ENCODE measurements at regions not wholly inside any gene's neighbourhood (a gene's known extent, or its start where the extent isn't known, plus 50 kb on each side); places are given as distances from the start of the nearest gene placed in this dataset.
A peak's percentile ranks its signal among the peaks of the same experiment; 100 is the strongest.

- Histone ChIP-seq H4K20me1 (no peaks in the 10 kb centered on the region), H3K27me3 (no peaks in the 10 kb centered on the region), H3K4me2 (no peak overlapping the region), H3K27ac (no peak overlapping the region), H3K4me1 (peaks cover 0 to 26% (median 3%) of the 10 kb centered on the region in 10 experiments; a peak in 9 of 20 replicates), H3K9ac (no peak overlapping the region), H3K4me3 (no peak overlapping the region), H3K36me3 (no peaks in the 10 kb centered on the region), H3K9me3 (replicated peaks in 1 of 11) (no peaks in the 10 kb centered on the region; a peak in 1 of 22 replicates)
- TF ChIP-seq Cebpa-rat (IDR thresholded peaks at IDR 0.05): no peak
Measured at GRCh38 chr7:68006619-68007018, 1010.0 kb downstream of the TYW1 start.

- Histone ChIP-seq H3K4me3 (no peak overlapping the region), H3K9ac (no peak overlapping the region), H4K20me1 (no peaks in the 10 kb centered on the region), H3K27ac (peak overlapping the region in 2 of 11 experiments; percentile 2 to 33; a peak in 1 of 22 replicates), H3K4me2 (peak overlapping the region in 3 of 11 experiments; percentile 16 to 55 (median 31); a peak in 6 of 22 replicates), H3K27me3 (no peaks in the 10 kb centered on the region), H3K9me3 (replicated peaks in 1 of 11) (peaks cover 0 to 10% (median 0%) of the 10 kb centered on the region in 11 experiments; a peak in 2 of 22 replicates), H3K36me3 (no peaks in the 10 kb centered on the region), H3K4me1 (peaks cover 0 to 33% (median 5%) of the 10 kb centered on the region in 10 experiments; a peak in 9 of 20 replicates)
- TF ChIP-seq Cebpa-rat (IDR thresholded peaks at IDR 0.05): no peak
Measured at GRCh38 chr7:68009716-68010115, 1013.1 kb downstream of the TYW1 start.

- H3K27ac ChIP-seq: no peak overlapping the region
- H3K9ac ChIP-seq: no peak overlapping the region
- H3K4me3 ChIP-seq: no peak overlapping the region
- no peak for TF ChIP-seq Cebpa-rat (IDR thresholded peaks at IDR 0.05)
- peaks cover 0 to 10% (median 0%) of the 10 kb centered on the region in 11 experiments; a peak in 2 of 22 replicates for H3K9me3 ChIP-seq (replicated peaks in 1 of 11)
- H4K20me1 ChIP-seq: no peaks in the 10 kb centered on the region; a peak in 1 of 22 replicates
- H3K36me3 ChIP-seq: no peaks in the 10 kb centered on the region
- peak overlapping the region in 1 of 11 experiments; percentile 24; a peak in 1 of 22 replicates for H3K4me2 ChIP-seq
- peaks cover 0 to 30% (median 9%) of the 10 kb centered on the region in 10 experiments; a peak in 14 of 20 replicates for H3K4me1 ChIP-seq
- no peaks in the 10 kb centered on the region for H3K27me3 ChIP-seq
Measured at GRCh38 chr7:68014031-68014736, 1017.6 kb downstream of the TYW1 start.

GRCh38 chr7:68015122-68015977 is 1018.7 kb downstream of the TYW1 start:
- no peak overlapping the region for H3K9ac ChIP-seq
- H4K20me1 ChIP-seq: no peaks in the 10 kb centered on the region; a peak in 1 of 22 replicates
- H3K4me3 ChIP-seq: no peak overlapping the region
- H3K4me2 ChIP-seq: peak overlapping the region in 4 of 11 experiments; percentile 0 to 26 (median 15); a peak in 5 of 22 replicates
- no peak overlapping the region for H3K27ac ChIP-seq
- H3K4me1 ChIP-seq: peaks cover 0 to 19% (median 8%) of the 10 kb centered on the region in 10 experiments; a peak in 14 of 20 replicates
- TF ChIP-seq Cebpa-rat (IDR thresholded peaks at IDR 0.05): no peak
- H3K36me3 ChIP-seq: no peaks in the 10 kb centered on the region
- H3K27me3 ChIP-seq: no peaks in the 10 kb centered on the region
- peaks cover 0 to 10% (median 0%) of the 10 kb centered on the region in 11 experiments; a peak in 2 of 22 replicates for H3K9me3 ChIP-seq (replicated peaks in 1 of 11)

GRCh38 chr7:68015978-68016532 is 1019.4 kb downstream of the TYW1 start:
- H3K4me2 ChIP-seq: peak overlapping the region in 4 of 11 experiments; percentile 0 to 26 (median 15); a peak in 5 of 22 replicates
- H3K9me3 ChIP-seq (replicated peaks in 1 of 11): peaks cover 0 to 10% (median 0%) of the 10 kb centered on the region in 11 experiments; a peak in 2 of 22 replicates
- H3K27ac ChIP-seq: no peak overlapping the region
- peaks cover 0 to 14% (median 8%) of the 10 kb centered on the region in 10 experiments; a peak in 14 of 20 replicates for H3K4me1 ChIP-seq
- no peak for TF ChIP-seq Cebpa-rat (IDR thresholded peaks at IDR 0.05)
- no peaks in the 10 kb centered on the region for H3K27me3 ChIP-seq
- H4K20me1 ChIP-seq: no peaks in the 10 kb centered on the region; a peak in 1 of 22 replicates
- no peaks in the 10 kb centered on the region for H3K36me3 ChIP-seq
- H3K9ac ChIP-seq: no peak overlapping the region
- no peak overlapping the region for H3K4me3 ChIP-seq

GRCh38 chr7:68020102-68020501 is 1023.5 kb downstream of the TYW1 start:
- Histone ChIP-seq H3K27me3 (no peaks in the 10 kb centered on the region), H3K9ac (no peak overlapping the region), H3K36me3 (no peaks in the 10 kb centered on the region), H4K20me1 (no peaks in the 10 kb centered on the region; a peak in 1 of 22 replicates), H3K27ac (no peak overlapping the region), H3K9me3 (replicated peaks in 1 of 11) (no peaks in the 10 kb centered on the region), H3K4me3 (no peak overlapping the region), H3K4me1 (peaks cover 0 to 9% (median 7%) of the 10 kb centered on the region in 10 experiments; a peak in 9 of 20 replicates), H3K4me2 (no peak overlapping the region)
- TF ChIP-seq Cebpa-rat (IDR thresholded peaks at IDR 0.05): no peak

GRCh38 chr7:68025369-68025768 is 1028.7 kb downstream of the TYW1 start:
- Histone ChIP-seq H4K20me1 (no peaks in the 10 kb centered on the region), H3K4me3 (no peak overlapping the region), H3K36me3 (no peaks in the 10 kb centered on the region), H3K9me3 (replicated peaks in 1 of 11) (peaks cover under 1 to 11% (median 7%) of the 10 kb centered on the region in 11 experiments; a peak in 13 of 22 replicates), H3K27ac (no peak overlapping the region), H3K4me1 (peaks cover 0 to 8% (median 0%) of the 10 kb centered on the region in 10 experiments; a peak in 3 of 20 replicates), H3K4me2 (no peak overlapping the region), H3K27me3 (no peaks in the 10 kb centered on the region), H3K9ac (no peak overlapping the region)
- TF ChIP-seq Cebpa-rat (IDR thresholded peaks at IDR 0.05): no peak

GRCh38 chr7:68030530-68030929 is 1033.9 kb downstream of the TYW1 start:
- Histone ChIP-seq H3K27ac (no peak overlapping the region), H3K27me3 (no peaks in the 10 kb centered on the region), H3K9ac (no peak overlapping the region), H3K36me3 (no peaks in the 10 kb centered on the region), H4K20me1 (no peaks in the 10 kb centered on the region), H3K4me3 (no peak overlapping the region), H3K4me2 (no peak overlapping the region), H3K4me1 (no peaks in the 10 kb centered on the region), H3K9me3 (replicated peaks in 1 of 11) (peaks cover 4 to 19% (median 10%) of the 10 kb centered on the region in 11 experiments; a peak in 14 of 22 replicates)
- no peak for TF ChIP-seq Cebpa-rat (IDR thresholded peaks at IDR 0.05)

Data from BLaER1 treated with 17β-estradiol and CSF1 and Interleukin-3, amounts not matched to agents 10 nM and 100 nM (cell line).